Superior temporal gyrus (tissue), 1 donor: ENCODE measurements at regions not wholly inside any gene's neighbourhood (a gene's known extent, or its start where the extent isn't known, plus 50 kb on each side); places are given as distances from the start of the nearest gene placed in this dataset.

Source experiments
- DNase-seq: peaks from one replicate; pipeline ENCODE4 v3.0.0-alpha.2; 2016; ENCODE audit errors: extremely low spot score

- DNase-seq = peak; percentile 22
Observed at GRCh38 chr4:135718019-135718418, 1516.4 kb upstream of the PABPC4L start.

GRCh38 chr4:135705343-135705742, 1503.8 kb upstream of the PABPC4L start:
- DNase-seq = no peak

- no peak for DNase-seq
Observed at GRCh38 chr4:135694066-135694465, 1492.5 kb upstream of the PABPC4L start.

GRCh38 chr4:135684001-135684400, 1482.4 kb upstream of the PABPC4L start:
- no peak for DNase-seq

- no peak for DNase-seq
Observed at GRCh38 chr4:135672202-135672601, 1470.6 kb upstream of the PABPC4L start.

- no peak for DNase-seq
Observed at GRCh38 chr4:135670548-135670947, 1469.0 kb upstream of the PABPC4L start.
